ENCODE measurements at regions not wholly inside any gene's neighbourhood (a gene's known extent, or its start where the extent isn't known, plus 50 kb on each side); places are given as distances from the start of the nearest gene placed in this dataset.

DNA sequence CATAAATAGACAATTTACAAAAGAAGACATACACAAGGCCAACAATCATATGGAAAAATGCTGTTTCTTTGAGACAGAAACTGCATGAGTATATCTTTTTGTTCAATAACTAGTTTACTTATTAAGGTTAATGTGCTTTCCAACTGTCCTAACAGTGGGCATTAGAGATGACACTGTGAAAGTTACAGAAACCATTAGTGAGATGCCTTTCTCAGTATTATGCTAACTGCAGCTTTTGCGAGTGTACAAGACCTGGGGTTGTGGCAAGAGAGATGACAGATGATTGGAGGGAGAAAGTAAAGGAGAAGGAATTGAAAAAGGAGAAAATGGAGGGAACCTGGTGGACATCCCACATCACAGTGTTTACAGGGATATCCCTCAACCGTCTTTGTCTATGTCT is 640.5 kb downstream of the ZPLD1 start:
- TF ChIP-seq, protein P1, sequence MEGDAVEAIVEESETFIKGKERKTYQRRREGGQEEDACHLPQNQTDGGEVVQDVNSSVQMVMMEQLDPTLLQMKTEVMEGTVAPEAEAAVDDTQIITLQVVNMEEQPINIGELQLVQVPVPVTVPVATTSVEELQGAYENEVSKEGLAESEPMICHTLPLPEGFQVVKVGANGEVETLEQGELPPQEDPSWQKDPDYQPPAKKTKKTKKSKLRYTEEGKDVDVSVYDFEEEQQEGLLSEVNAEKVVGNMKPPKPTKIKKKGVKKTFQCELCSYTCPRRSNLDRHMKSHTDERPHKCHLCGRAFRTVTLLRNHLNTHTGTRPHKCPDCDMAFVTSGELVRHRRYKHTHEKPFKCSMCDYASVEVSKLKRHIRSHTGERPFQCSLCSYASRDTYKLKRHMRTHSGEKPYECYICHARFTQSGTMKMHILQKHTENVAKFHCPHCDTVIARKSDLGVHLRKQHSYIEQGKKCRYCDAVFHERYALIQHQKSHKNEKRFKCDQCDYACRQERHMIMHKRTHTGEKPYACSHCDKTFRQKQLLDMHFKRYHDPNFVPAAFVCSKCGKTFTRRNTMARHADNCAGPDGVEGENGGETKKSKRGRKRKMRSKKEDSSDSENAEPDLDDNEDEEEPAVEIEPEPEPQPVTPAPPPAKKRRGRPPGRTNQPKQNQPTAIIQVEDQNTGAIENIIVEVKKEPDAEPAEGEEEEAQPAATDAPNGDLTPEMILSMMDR (IDR thresholded peaks at IDR 0.05) = no peak

DNA sequence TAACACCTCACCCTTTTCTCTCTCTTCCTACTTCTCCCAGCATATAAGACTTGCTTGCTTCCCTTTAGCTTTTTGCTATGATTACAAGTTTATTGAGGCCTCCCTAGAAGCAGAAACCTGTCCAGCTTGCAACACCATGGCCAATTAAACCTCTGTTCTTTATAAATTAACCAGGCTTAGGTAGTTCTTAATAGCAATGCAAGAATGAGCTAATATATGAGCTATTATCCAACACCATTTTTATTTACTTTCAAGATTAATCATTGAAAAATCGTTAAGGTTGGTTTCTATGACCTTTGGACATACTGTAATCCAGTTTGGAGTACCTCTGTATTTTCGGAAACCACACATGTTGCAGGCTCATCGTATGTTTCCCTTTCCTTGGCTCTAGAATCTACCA is 643.1 kb downstream of the ZPLD1 start:
- H3K27ac ChIP-seq = no peak overlapping the region
- no peaks in the 10 kb centered on the region for H3K36me3 ChIP-seq
- no peak overlapping the region for H3K4me3 ChIP-seq
- ATAC-seq (ENCODE audit: insufficient number of reproducible peaks, low FRiP score, low read depth) (no peak), DNase-seq (ENCODE audit: low spot score) (no peak)
- no peaks in the 10 kb centered on the region for H3K9me3 ChIP-seq
- H3K4me1 ChIP-seq (ENCODE audit: control insufficient read depth in 1 of 2, low read depth in 2 of 2) = no peaks in the 10 kb centered on the region
- no peaks in the 10 kb centered on the region for H3K27me3 ChIP-seq (replicated peaks; ENCODE audit: insufficient read depth)
- TF ChIP-seq, protein P1 (IDR thresholded peaks at IDR 0.05) = no peak

More for the DNA sequence above, 640.5 kb downstream of the ZPLD1 start:
- Histone ChIP-seq H3K27me3 (replicated peaks; ENCODE audit: insufficient read depth) (no peaks in the 10 kb centered on the region), H3K27ac (no peak overlapping the region), H3K4me1 (ENCODE audit: control insufficient read depth in 1 of 2, low read depth in 2 of 2) (no peaks in the 10 kb centered on the region), H3K9me3 (no peaks in the 10 kb centered on the region), H3K4me3 (no peak overlapping the region), H3K36me3 (no peaks in the 10 kb centered on the region)
- ATAC-seq (ENCODE audit: insufficient number of reproducible peaks, low FRiP score, low read depth) = no peak
- no peak for DNase-seq (ENCODE audit: low spot score)

DNA sequence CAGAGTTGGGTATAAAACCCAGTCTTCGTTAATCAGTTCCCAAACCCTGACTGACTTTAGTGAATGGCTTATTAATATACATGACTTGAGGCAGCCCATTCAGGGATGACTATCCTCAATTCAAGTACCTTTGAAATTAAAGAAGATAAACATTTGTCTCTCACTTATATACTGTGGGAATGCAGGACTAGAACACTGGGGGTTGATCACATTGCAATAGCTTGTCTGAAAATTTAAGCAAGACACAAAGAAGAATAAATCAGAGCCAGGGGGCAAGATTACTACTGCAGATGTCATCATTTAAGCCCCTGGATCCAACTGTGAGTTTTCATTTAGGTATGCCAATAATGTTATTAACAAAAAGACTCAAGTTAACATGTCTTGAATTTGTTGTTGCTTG is 647.7 kb downstream of the ZPLD1 start:
- H3K27me3 ChIP-seq (replicated peaks; ENCODE audit: insufficient read depth) = no peaks in the 10 kb centered on the region
- no peak overlapping the region for H3K4me3 ChIP-seq
- H3K27ac ChIP-seq = no peak overlapping the region
- TF ChIP-seq, protein P1 (IDR thresholded peaks at IDR 0.05) = no peak
- H3K9me3 ChIP-seq = no peaks in the 10 kb centered on the region
- no peak for DNase-seq (ENCODE audit: low spot score)
- no peak for ATAC-seq (ENCODE audit: insufficient number of reproducible peaks, low FRiP score, low read depth)
- no peaks in the 10 kb centered on the region for H3K4me1 ChIP-seq (ENCODE audit: control insufficient read depth in 1 of 2, low read depth in 2 of 2)
- H3K36me3 ChIP-seq = no peaks in the 10 kb centered on the region

DNA sequence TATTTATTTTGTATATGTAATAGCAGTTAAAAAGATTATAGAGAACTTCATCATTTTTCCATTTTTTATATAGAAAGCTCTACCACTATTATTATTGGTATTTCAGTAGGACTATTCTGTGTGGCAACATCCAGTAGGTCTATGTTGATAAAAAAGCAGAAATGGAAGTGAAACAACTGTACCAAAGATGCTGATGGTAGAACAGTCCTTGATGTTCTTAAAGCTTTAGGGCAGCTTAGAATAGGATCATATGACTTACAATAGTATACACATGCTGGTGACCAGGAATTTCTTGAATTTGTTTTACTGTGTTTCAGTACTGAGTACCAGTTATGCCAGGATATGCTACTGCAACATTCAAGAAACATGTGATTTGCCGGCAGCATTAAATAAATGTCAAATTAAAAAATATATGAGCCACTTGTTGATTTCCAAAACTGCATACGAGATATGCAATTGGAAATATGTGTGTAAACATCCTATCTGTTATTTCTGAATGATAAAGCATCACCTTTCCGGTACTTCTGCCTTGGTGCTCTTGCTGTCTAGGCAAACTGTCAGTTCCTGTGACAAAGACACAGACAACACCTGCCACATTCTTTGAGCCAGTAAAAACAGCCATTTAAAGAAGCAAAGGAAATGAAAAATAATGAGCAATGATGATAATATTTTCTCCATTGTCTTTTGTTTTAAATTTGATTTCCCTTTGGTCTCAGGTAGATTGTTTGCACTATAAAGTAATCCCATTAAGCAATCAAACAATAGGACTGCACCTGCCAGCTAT is 649.2 kb downstream of the ZPLD1 start:
- TF ChIP-seq, protein P1 (IDR thresholded peaks at IDR 0.05) = no peak
- Histone ChIP-seq H3K27ac (no peak overlapping the region), H3K36me3 (no peaks in the 10 kb centered on the region), H3K9me3 (no peaks in the 10 kb centered on the region), H3K4me3 (no peak overlapping the region), H3K4me1 (ENCODE audit: control insufficient read depth in 1 of 2, low read depth in 2 of 2) (no peaks in the 10 kb centered on the region), H3K27me3 (replicated peaks; ENCODE audit: insufficient read depth) (no peaks in the 10 kb centered on the region)
- no peak for ATAC-seq (ENCODE audit: insufficient number of reproducible peaks, low FRiP score, low read depth)
- DNase-seq (ENCODE audit: low spot score) = no peak

DNA sequence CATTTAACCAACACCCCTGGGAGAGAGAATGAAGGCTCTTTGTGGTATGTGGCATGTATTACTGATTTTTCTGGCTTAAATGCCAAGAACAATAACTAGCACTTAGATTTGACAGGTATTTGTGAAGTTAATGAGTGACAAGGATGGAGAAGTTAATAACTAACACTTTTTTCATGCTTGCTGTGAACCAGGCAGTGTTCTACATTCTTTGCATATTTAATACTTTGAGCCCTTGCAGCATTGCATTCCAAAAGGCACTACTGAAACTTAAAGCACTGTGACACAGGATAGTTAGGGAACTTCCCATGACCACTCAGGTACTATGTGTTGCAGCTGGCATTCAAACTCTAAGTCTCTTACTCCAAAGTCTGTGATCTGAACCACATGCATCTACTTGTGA is 650.6 kb downstream of the ZPLD1 start:
- Histone ChIP-seq H3K27ac (no peak overlapping the region), H3K4me1 (ENCODE audit: control insufficient read depth in 1 of 2, low read depth in 2 of 2) (no peaks in the 10 kb centered on the region), H3K27me3 (replicated peaks; ENCODE audit: insufficient read depth) (no peaks in the 10 kb centered on the region), H3K4me3 (no peak overlapping the region), H3K36me3 (no peaks in the 10 kb centered on the region), H3K9me3 (no peaks in the 10 kb centered on the region)
- ATAC-seq (ENCODE audit: insufficient number of reproducible peaks, low FRiP score, low read depth) = no peak
- TF ChIP-seq, protein P1 (IDR thresholded peaks at IDR 0.05) = no peak
- no peak for DNase-seq (ENCODE audit: low spot score)

Measured in thoracic aorta (tissue), 2 donors.